ENCODE measurements at regions not wholly inside any gene's neighbourhood (a gene's known extent, or its start where the extent isn't known, plus 50 kb on each side); places are given as distances from the start of the nearest gene placed in this dataset.

- Mint-ChIP-seq H3K4me3 (ENCODE audit: low read depth) (no peak overlapping the region), H3K27me3 (no peaks in the 10 kb centered on the region), H3K36me3 (ENCODE audit: insufficient read depth) (no peaks in the 10 kb centered on the region), H3K4me1 (ENCODE audit: low read depth) (no peaks in the 10 kb centered on the region), H3K27ac (no peak overlapping the region), H3K9me3 (ENCODE audit: low read depth) (peaks cover 3% of the 10 kb centered on the region)
- no peak for DNase-seq (ENCODE audit: low spot score, unreplicated experiment)
- no peak for TF ChIP-seq CTCF (IDR thresholded peaks at IDR 0.05; ENCODE audit: unreplicated experiment)
These were observed 146.1 kb upstream of the ZSWIM2 start for GRCh38 chr2:186995092-186995491.

GRCh38 chr2:186992597-186992996, 143.6 kb upstream of the ZSWIM2 start:
- Mint-ChIP-seq H3K4me3 (ENCODE audit: low read depth) (no peak overlapping the region), H3K27me3 (no peaks in the 10 kb centered on the region), H3K27ac (no peak overlapping the region), H3K36me3 (ENCODE audit: insufficient read depth) (no peaks in the 10 kb centered on the region), H3K4me1 (ENCODE audit: low read depth) (no peaks in the 10 kb centered on the region), H3K9me3 (ENCODE audit: low read depth) (peaks cover 16% of the 10 kb centered on the region)
- no peak for TF ChIP-seq CTCF (IDR thresholded peaks at IDR 0.05; ENCODE audit: unreplicated experiment)
- no peak for DNase-seq (ENCODE audit: low spot score, unreplicated experiment)

DNA sequence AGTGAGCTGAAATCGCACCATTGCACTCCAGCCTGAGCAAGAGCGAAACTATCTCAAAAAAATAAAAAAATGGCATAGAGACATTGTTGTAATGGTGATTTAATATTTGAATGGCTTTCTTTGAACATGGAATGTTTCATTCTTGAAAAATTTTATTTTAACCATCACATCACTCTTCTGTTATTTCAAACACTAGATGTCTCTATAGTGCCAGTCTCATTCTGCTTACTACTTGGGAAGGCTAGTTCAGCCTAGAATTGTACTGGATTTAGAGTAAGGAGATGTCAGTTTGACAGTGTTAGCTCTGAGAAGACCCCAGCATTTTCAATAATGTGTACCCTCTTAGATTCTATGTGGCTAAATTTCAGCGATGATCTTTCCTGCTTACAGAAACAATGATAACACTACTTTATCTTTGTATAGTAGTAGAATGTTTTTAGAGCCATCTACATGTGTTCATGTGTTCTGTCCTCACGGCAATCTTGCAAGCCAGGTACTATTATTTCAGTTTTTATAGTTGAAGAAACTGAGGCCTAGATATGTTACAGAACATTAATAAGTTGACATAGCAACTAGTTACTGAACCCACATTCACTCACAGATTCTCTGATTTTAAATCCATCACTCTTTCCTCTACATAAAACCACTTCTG, 142.9 kb upstream of the ZSWIM2 start:
- H3K4me3 Mint-ChIP-seq (ENCODE audit: low read depth) = no peak overlapping the region
- DNase-seq (ENCODE audit: low spot score, unreplicated experiment) = no peak
- H3K27ac Mint-ChIP-seq = no peak overlapping the region
- H3K27me3 Mint-ChIP-seq = no peaks in the 10 kb centered on the region
- no peaks in the 10 kb centered on the region for H3K36me3 Mint-ChIP-seq (ENCODE audit: insufficient read depth)
- H3K4me1 Mint-ChIP-seq (ENCODE audit: low read depth) = no peaks in the 10 kb centered on the region
- TF ChIP-seq CTCF (IDR thresholded peaks at IDR 0.05; ENCODE audit: unreplicated experiment) = no peak
- H3K9me3 Mint-ChIP-seq (ENCODE audit: low read depth) = peaks cover 19% of the 10 kb centered on the region

DNA sequence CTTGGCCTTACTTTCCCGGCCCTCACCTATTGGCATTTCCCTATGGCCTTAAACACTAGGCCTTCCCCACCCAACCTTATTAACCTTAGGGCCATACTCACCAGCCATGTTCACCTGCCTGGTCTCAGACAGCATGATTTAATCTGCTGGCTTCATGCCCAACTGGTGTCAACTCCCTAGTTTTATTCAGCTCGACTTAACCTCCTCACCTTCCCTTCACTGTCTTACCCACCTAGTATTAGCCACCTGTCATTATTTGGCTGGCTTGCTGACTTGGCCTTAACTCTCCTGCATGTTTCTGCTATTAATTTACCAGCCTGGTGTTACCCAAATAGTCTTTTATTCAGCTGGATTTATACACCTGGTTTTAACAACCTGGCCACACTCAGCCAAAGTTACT, 136.0 kb upstream of the ZSWIM2 start:
- Mint-ChIP-seq H3K4me1 (ENCODE audit: low read depth) (no peaks in the 10 kb centered on the region), H3K4me3 (ENCODE audit: low read depth) (no peak overlapping the region), H3K9me3 (ENCODE audit: low read depth) (peaks cover 34% of the 10 kb centered on the region), H3K27me3 (no peaks in the 10 kb centered on the region), H3K36me3 (ENCODE audit: insufficient read depth) (no peaks in the 10 kb centered on the region), H3K27ac (no peak overlapping the region)
- no peak for TF ChIP-seq CTCF (IDR thresholded peaks at IDR 0.05; ENCODE audit: unreplicated experiment)
- DNase-seq (ENCODE audit: low spot score, unreplicated experiment) = no peak

- DNase-seq (ENCODE audit: low spot score, unreplicated experiment) = no peak
- Mint-ChIP-seq H3K4me1 (ENCODE audit: low read depth) (no peaks in the 10 kb centered on the region), H3K9me3 (ENCODE audit: low read depth) (peaks cover 31% of the 10 kb centered on the region), H3K27me3 (no peaks in the 10 kb centered on the region), H3K4me3 (ENCODE audit: low read depth) (no peak overlapping the region), H3K27ac (no peak overlapping the region), H3K36me3 (ENCODE audit: insufficient read depth) (no peaks in the 10 kb centered on the region)
- no peak for TF ChIP-seq CTCF (IDR thresholded peaks at IDR 0.05; ENCODE audit: unreplicated experiment)
These were observed 135.5 kb upstream of the ZSWIM2 start for GRCh38 chr2:186984481-186984880.
